Stomach smooth muscle (tissue), 2 donors: ENCODE measurements at regions not wholly inside any gene's neighbourhood (a gene's known extent, or its start where the extent isn't known, plus 50 kb on each side); places are given as distances from the start of the nearest gene placed in this dataset.

Experiments
- H3K27ac ChIP-seq: one replicate; pipeline ENCODE4 v1.7.0; 2013; ENCODE audit warnings: mild to moderate bottlenecking, low read length, inconsistent platforms
- H3K27me3 ChIP-seq, 2 donors: one replicate each; pipeline ENCODE4 v1.7.0; 2013; ENCODE audit warnings: low read length in 2 of 2; ENCODE audit not compliant: insufficient read depth in 2 of 2, control insufficient read depth in 1 of 2
- H3K36me3 ChIP-seq, 2 donors: one replicate each; pipeline ENCODE4 v1.7.0; 2013; ENCODE audit warnings: low read length in 2 of 2; ENCODE audit not compliant: control insufficient read depth in 2 of 2, insufficient read depth in 2 of 2
- H3K4me1 ChIP-seq: one replicate; pipeline ENCODE4 v1.7.0; 2013; ENCODE audit warnings: low read length; ENCODE audit not compliant: control insufficient read depth, insufficient read depth
- H3K4me3 ChIP-seq, 2 donors: one replicate each; pipeline ENCODE4 v1.7.0; 2013; ENCODE audit warnings: low read length in 2 of 2
- H3K9ac ChIP-seq, 2 donors: one replicate each; pipeline ENCODE4 v1.7.0; 2013; ENCODE audit warnings: low read length in 2 of 2, mild to moderate bottlenecking in 1 of 2
- H3K9me3 ChIP-seq, 2 donors: one replicate each; pipeline ENCODE4 v1.7.0; 2013; ENCODE audit warnings: low read length in 2 of 2; ENCODE audit not compliant: control insufficient read depth in 2 of 2
- donor health status: healthy.
- donor health status: Pancreatic carcinoma.

DNA sequence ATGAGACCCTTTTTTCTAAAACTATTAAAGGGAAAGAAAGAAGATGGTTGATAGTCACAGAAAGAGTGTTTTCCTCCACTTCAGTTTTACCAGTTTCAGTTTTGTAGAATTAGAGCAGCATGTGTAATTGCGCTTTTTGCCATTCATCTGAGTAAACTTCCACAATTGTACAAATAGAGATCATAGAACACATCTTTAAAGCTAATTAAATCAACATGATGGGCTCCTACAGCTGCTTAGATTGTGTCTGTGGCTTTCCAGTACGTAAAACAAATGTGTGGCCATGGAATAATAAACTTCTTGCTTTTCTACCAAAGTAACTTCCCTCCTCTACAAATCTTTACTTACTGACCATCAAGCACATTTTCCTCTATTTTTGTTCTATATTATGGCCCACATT, 84.2 kb upstream of the LRIG3 start:
- H3K27me3 ChIP-seq, result no peaks in the 10 kb centered on the region
- H3K9ac ChIP-seq, result no peak overlapping the region
- H3K4me1 ChIP-seq, result no peaks in the 10 kb centered on the region
- no peaks in the 10 kb centered on the region for H3K9me3 ChIP-seq
- no peaks in the 10 kb centered on the region for H3K36me3 ChIP-seq
- H3K27ac ChIP-seq, result no peak overlapping the region
- no peak overlapping the region for H3K4me3 ChIP-seq

DNA sequence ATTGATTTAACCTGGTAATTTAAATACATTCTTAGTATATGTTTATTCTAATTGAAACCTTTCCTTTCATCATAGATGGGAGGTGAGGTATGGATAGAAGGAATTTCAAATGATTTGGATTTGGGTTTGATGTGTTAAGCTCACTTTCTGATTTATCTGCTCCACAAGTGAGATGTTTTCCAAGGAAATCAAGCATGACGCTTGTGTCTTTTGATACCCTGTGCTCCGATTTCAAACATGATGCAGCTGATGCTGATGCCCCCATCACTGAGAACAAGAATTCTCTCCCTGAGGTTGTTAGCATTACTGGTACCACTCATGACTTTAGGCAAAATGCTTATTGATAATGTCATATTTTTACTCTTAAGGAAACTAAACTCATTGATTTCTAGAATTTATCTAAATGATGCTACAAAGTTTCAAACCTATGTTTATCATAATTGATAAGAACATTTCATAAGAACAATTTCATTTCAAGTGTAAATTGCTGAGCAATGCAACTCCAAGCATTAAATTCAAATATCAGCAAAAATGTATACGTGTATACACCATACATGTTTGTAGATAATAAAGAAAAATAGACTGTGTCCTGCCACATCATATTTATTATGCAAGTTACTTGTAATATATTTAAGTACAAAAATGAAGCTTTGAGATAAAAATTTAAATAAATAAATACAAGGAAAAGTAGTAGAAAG, 75.5 kb upstream of the LRIG3 start:
- H3K9ac ChIP-seq, result no peak overlapping the region
- no peak overlapping the region for H3K27ac ChIP-seq
- no peaks in the 10 kb centered on the region for H3K36me3 ChIP-seq

DNA sequence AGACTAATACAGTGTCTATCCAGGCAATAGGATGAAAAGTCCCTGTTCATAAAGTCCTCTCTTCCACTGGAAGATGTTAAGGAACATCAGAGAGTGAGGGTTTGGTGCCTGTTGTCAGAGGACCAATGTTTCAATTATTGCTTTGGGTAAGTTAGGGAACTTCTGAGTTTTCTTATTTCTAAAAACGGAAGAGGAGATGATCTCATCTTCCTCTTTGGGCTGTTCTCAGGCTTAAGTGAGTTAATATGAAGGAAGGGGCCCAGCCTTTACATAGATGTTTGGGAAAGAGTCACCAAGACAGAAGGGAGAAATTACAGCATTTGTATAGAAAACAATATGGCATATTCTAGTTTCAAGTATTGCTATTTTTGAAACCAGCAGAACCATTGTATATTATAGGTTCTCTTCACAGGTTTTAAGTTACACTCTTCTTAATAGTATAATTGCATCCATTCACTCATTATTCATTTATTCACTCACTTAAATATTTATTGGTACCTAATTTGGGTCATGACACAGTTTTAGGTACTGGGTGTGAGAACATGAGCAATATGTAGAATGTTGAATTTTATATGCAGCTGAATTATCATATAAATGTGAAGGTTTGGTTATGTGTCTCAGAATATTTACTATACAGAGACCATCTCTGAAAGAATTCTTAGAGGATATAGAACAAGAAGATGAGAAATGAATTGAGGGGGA, 68.5 kb upstream of the LRIG3 start:
- Histone ChIP-seq H3K4me1 (no peaks in the 10 kb centered on the region), H3K4me3 (no peak overlapping the region), H3K27ac (no peak overlapping the region), H3K36me3 (no peaks in the 10 kb centered on the region), H3K9me3 (no peaks in the 10 kb centered on the region), H3K9ac (no peak overlapping the region), H3K27me3 (no peaks in the 10 kb centered on the region)

More for the DNA sequence above, 75.5 kb upstream of the LRIG3 start:
- Histone ChIP-seq H3K4me3 (no peak overlapping the region), H3K27me3 (no peaks in the 10 kb centered on the region), H3K9me3 (no peaks in the 10 kb centered on the region), H3K4me1 (no peaks in the 10 kb centered on the region)

DNA sequence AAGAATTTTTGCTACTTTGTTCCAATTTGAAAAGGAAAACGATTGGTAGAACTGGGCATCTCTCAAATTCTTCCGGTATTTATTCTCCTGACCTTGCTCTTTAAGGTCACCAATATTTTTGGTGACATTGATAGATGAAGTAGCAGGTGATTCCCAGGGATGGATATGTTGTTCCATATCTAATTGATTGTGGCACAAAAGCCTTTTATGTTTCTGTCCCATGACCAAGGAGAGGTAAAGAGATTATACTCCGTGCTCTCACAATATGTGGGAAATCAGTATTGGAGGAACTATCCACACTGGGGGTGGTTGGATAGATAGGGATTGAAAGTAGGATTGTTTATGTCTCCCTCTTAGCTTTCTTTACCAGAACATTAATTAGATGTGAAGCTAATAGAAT, 61.7 kb upstream of the LRIG3 start:
- H3K9me3 ChIP-seq, result no peaks in the 10 kb centered on the region
- H3K9ac ChIP-seq, result no peak overlapping the region
- H3K27ac ChIP-seq, result no peak overlapping the region
- no peaks in the 10 kb centered on the region for H3K27me3 ChIP-seq
- no peaks in the 10 kb centered on the region for H3K36me3 ChIP-seq
- no peaks in the 10 kb centered on the region for H3K4me1 ChIP-seq
- H3K4me3 ChIP-seq, result no peak overlapping the region

DNA sequence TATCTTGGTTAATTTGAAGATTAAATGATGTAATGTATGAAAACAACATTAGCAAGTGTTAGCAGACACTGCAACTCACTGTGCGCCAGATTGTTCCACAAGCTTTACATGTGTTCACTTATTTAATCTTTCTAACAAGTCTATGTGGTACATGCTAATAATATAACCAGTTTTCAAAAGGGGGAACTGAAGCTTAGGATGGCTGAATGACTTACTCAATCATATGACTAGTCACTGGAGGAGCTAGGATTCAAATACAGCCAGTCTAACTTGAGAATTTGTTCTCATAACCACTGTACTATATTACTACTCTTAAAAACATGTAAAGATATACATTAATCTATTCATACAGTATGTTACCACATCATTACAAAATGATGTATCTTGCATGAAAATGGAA, 60.5 kb upstream of the LRIG3 start:
- H3K36me3 ChIP-seq, result no peaks in the 10 kb centered on the region
- no peak overlapping the region for H3K27ac ChIP-seq
- H3K4me3 ChIP-seq, result no peak overlapping the region

DNA sequence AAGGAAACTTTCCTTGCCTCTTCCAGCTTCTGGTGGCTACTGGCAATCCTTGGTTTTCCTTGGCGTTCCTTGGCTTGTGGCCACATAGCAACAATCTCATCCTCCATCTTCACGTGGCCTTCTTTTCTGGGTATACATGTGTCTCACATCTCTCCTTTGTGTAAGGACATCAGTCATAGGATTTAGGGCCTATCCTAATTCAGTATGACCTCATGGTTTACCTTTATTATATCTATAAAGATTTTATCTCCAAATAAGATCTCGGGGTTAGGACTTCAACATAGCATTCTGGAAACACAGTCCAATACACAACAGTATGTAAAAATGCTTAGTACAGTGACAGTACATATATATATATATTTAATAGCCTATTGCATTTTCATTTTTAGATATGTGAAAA, 58.4 kb upstream of the LRIG3 start:
- Histone ChIP-seq H3K4me3 (no peak overlapping the region), H3K9ac (no peak overlapping the region), H3K36me3 (no peaks in the 10 kb centered on the region), H3K27me3 (no peaks in the 10 kb centered on the region), H3K4me1 (no peaks in the 10 kb centered on the region), H3K27ac (no peak overlapping the region), H3K9me3 (no peaks in the 10 kb centered on the region)

More for the DNA sequence above, 60.5 kb upstream of the LRIG3 start:
- H3K9me3 ChIP-seq, result no peaks in the 10 kb centered on the region
- no peaks in the 10 kb centered on the region for H3K4me1 ChIP-seq
- no peaks in the 10 kb centered on the region for H3K27me3 ChIP-seq
- no peak overlapping the region for H3K9ac ChIP-seq

DNA sequence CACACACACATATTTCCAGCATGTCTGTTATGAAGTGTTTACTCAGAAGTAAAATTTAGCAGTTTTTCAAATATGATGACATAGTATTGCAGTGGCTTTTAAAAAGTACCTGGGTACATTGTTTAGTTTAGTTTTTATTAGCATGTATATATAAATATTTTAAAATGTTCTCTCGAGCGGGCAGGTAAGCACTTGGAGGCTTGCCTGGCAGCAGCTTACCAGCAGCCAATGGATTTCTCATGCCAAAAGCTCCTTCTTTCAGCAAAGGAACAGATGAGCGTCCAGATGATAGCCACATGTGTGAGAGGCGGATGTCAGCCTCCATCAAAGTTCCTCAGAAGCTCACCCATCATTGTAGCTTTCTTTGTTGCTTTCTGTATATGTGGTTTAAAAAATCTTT, 57.2 kb upstream of the LRIG3 start:
- Histone ChIP-seq H3K36me3 (no peaks in the 10 kb centered on the region), H3K9me3 (no peaks in the 10 kb centered on the region), H3K9ac (no peak overlapping the region), H3K4me3 (no peak overlapping the region), H3K27me3 (no peaks in the 10 kb centered on the region), H3K4me1 (no peaks in the 10 kb centered on the region), H3K27ac (no peak overlapping the region)

DNA sequence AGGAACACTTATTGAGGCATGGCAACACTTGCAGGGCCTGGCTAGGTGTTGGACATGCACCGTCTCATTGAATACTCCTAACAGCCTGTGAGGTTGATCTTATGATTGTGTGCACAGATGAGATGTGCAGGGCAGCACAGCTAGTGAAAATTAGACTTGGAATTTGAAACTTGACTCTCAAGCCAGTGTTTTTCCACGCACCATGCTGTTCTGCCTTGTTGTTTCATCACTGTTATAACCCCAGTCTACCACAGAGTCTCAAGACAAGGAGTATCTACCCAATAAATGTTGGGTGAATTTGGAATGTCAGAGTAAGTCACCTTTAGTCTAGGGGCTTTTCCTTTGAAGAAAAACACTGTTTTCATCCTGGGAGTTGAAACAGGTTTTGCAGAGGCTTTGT, 55.8 kb upstream of the LRIG3 start:
- Histone ChIP-seq H3K36me3 (no peaks in the 10 kb centered on the region), H3K9ac (no peak overlapping the region), H3K27ac (no peak overlapping the region)

More for the DNA sequence above, 55.8 kb upstream of the LRIG3 start:
- H3K4me1 ChIP-seq, result no peaks in the 10 kb centered on the region
- H3K9me3 ChIP-seq, result no peaks in the 10 kb centered on the region
- H3K4me3 ChIP-seq, result no peak overlapping the region
- no peaks in the 10 kb centered on the region for H3K27me3 ChIP-seq
